NCI-H2171 treated with DMSO at 0.1 percent for 48 hours (cell line): ENCODE measurements at regions not wholly inside any gene's neighbourhood (a gene's known extent, or its start where the extent isn't known, plus 50 kb on each side); places are given as distances from the start of the nearest gene placed in this dataset.
"Not testable (repeated sequence)": the region's sequence is repeated elsewhere in the genome, so short reads cannot be mapped to it uniquely, and the experiment has no call there.

Experiments used
- DNase-seq: peaks from one replicate; lab custom pipeline; 2025; lab: John Stamatoyannopoulos, UW

DNA sequence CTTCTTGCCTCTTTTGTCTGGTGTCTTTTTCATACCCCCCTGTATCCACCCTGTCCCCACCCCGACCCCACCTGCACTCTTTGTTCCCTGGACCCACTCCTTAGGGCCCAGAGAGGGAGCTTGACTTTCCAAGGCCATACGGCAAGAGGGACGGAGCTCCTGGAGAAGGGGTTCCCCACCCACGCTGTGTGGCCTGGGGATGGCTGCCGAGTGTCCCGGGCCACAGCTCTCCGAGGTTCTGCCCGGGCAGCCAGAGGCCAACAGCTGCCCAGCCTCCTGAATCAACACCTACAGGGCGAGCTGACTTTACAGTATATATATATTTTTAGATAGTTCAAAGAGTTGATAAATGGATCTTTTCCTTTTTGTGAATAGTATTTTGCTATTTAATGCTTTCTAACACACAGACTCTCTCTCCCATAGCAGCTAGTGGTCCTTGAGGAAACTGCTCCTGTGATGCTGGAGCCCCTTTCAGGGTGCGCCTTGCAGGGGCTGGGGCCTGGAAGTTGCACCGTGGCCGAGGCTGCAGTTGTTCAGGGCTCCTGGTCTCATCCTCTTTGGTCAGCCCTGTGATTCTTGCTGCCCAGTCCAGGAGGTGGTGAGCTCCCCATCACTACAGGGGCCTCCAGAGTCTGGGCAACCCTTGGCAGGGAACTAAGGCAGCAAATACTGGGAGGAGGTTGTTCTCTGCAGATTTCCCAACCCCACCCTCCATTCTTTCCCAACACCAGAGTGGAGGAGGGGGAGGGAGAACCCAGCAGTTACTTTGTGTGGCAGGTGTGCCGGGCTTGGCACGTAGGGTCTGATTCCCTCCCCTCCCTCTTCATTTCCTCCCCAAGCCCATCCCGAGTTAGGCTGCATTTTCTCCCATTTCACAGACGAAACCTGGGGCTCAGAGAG lies 321.6 kb downstream of the PTPRU start:
- DNase-seq, result no peak

DNA sequence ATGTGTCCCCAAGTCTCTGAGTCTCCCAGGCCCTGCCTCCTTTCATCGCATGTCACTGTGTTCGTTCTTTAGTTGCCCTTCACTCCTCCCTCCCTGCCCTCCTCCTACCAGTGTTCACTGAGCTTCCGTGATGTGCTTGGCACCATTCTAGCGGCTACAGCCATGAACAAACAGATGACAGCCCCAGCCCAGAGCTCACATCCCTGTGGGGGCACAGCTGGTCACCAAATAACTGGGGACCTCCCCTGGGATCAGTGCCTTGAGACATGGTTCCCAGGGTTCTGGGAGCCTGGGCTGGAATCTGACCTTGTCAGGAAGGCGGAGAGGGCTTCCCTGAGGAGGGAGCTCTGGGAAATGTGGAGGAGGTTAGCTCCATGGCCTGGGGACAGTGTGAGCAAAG lies 320.7 kb downstream of the PTPRU start:
- no peak for DNase-seq

DNA sequence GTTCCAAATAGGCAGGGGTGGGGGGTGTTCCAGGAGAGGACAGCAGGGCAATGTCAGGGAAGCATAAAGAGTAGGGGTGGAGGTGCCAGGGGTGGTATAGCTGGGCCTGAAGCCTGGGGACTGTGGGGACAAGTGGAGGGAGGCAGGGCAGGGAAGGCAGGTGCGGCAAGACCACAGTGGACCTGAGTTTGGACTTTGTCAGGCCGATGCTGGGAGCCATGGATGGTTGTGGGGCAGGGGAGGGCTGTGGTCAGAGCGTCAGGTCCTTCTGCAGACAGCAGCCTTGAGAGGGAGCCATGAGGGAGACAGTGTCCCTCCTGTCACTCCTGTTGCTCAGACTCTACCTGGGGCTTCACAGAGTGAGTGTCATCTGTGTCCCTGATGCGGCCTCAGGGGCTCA lies 320.3 kb downstream of the PTPRU start:
- no peak for DNase-seq

DNA sequence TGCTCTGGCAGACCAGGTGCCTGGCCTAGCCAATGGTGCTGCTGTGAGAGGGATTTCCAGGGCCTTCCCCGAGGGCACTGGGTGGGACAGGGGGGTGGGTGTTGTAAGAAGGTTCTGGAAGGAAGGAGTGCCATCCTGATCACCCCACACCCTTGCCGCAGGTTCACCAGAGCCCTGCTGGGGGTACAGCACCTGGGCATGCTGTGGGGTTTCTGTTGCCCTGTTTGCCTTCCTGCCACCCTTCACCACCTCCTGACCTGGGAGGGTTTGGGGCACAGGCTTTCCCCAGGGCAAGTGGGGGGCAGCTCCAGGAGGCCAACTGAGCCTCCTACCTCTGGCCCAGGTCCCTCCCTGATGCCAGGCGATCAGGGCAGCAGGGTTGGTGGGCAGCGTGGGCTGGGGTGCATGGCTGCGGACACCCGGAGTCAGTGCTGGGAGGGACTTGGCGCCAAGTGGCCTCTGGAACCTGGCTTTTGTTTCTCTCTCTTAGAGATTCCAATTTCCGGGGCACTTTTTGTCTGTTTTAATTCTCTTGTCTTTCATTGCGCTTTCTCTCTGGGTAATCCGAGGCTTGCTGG lies 318.8 kb downstream of the PTPRU start:
- no peak for DNase-seq

- no peak for DNase-seq
Observed at GRCh38 chr1:29554208-29554778, 318.0 kb downstream of the PTPRU start.

- no peak for DNase-seq
Observed at GRCh38 chr1:29551123-29551936, 315.0 kb downstream of the PTPRU start.

- no peak for DNase-seq
Observed at GRCh38 chr1:29550119-29550841, 314.0 kb downstream of the PTPRU start.

GRCh38 chr1:29549728-29550118 lies 313.4 kb downstream of the PTPRU start:
- DNase-seq, result not testable (repeated sequence)

DNA sequence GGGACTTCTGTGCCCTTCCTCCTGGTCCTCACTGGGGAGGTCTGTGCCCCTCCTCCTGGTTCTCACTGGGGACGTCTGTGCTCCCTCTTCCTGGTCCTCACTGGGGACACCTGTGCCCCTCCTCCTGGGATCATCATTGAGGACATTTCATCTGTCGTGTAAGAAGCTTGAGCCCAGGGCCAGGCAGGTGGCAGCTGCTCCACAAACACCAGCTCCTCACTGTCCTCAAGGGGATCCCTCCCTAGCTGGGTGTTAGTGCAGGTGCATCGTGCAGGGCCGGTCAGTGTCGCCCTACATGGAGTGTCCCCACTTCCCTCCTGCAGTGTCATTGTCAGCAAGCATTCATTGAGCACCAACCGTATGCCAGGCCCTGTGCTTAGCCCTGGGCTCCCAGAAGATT lies 312.7 kb downstream of the PTPRU start:
- DNase-seq, result no peak

DNA sequence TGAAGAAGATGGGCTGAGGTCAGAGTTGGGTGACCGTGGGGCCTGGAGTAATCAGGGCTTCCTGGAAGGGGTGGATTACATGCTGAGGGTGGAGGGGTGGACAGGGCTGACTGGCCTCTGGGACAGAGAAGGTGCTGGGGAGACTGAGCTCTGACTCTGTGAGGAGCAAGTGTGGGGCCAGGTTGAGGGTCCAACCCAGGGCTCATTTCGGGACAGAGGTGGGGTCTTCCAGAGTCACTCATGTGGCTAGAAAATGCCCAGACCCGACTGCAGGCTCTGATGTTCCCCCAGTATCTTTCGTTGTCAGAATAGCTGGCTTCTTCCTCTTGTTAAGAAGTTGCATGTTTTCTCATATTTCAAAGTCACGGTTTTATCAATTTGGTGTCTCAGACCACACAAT lies 311.8 kb downstream of the PTPRU start:
- no peak for DNase-seq

- no peak for DNase-seq
Observed at GRCh38 chr1:29547300-29547699, 311.0 kb downstream of the PTPRU start.

GRCh38 chr1:29546496-29546895 lies 310.2 kb downstream of the PTPRU start:
- no peak for DNase-seq

DNA sequence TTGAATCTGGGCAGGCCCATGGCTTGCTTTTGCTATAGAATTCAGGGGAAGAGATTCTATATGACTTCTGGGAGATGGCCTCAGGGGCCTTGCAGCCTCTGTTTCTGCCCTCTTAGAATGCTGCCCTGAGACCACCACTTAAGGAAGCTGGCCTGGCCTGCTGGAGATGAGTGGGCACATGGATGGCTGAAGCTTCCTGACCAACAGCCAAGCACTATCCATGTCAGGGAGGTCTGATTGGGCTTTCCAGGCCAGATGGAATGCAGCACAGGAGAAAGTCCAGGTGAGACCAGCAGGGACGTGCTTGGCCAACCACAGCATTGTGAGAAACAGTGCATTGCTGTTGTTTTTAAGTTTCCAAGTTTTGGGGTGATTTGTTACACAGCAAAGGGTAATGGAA lies 308.1 kb downstream of the PTPRU start:
- no peak for DNase-seq

DNA sequence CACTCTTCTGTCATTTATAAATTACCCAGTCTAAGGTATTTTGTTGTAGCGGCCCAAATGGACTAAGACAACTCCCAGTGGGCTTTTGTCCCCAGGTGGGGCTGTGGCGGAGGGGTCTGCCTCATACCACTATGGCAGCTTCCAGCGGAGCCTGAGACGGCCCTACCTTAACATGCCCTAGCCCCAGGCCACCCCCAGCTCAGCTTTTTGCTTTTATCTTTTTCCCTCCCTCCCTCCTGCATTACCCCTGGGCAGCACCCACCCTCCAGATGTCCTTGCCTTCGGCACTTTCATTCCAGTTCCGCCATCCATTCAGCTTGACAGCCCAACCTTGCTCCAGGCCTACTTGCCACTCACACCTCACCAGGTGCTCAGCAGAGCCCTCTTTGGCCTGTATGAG lies 307.3 kb downstream of the PTPRU start:
- DNase-seq, result no peak

- DNase-seq, result peak; percentile 59
Observed at GRCh38 chr1:29542548-29542947, 306.2 kb downstream of the PTPRU start.

DNA sequence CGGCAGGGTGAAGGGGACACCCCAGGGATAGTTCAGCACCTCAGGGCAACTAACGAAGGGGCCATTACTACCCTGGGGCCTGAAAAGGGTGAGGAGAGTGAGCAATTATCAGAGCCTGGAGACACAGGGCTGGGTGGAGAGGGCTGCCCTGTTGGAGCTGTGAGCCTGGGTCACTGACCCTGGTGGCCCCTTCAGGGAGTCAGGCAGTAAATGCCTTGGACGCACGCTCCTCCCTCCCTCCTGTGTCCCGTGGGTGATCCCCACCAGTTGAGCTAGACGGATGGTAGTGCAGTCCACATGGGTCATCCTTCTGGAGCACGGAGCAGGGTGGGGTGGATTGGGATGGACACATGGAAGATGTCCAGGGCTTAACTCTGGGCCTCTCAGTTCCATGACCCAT lies 305.3 kb downstream of the PTPRU start:
- DNase-seq, result no peak

DNA sequence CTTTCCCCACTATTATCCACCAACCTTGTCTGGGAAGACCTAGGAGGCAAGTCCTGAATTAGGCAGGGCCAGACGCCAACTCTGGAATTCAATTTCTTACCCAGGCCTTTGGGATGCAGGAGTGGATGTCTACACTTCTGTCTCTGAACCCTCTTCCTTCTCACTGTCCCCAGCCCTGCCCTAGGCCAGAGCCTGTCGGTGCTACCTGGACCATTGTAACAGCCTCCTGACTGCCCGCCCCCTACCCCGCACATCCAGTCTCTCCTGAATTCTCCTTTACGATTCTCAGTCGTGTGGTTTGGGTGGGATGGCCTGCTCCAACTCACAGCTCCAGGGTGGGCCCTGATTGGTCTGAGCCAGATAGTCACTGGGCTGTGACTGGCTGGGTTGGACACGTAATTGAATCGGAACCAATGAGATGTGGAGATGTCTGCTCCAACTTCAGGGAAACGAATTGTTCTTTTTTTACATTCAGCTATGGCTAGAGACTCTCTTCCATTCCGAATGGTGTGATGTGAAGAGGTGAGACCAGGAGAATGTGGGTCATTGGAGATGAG lies 304.6 kb downstream of the PTPRU start:
- no peak for DNase-seq

DNA sequence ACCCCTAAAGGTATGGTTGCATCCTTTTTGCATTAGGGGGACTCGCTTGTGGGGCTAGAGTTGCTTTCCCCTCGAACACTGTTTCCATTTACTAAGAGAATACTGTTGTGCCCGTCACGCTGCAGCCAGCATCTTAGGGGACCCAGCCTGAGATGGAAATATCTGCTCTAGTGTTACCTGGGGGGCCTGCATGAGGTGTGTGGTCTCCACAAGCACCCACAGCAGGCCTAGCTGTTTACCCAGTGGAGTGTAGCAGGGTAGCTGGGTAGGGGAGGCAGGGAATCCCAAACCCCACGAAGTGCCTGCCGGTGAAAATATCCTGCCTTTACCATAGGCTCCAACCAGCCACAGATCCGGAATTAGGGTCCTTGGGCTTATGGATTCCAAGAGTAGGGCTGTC lies 303.6 kb downstream of the PTPRU start:
- DNase-seq, result no peak

GRCh38 chr1:29538586-29538985 lies 302.3 kb downstream of the PTPRU start:
- no peak for DNase-seq

- DNase-seq, result no peak
Observed at GRCh38 chr1:29532751-29533150, 296.4 kb downstream of the PTPRU start.

DNA sequence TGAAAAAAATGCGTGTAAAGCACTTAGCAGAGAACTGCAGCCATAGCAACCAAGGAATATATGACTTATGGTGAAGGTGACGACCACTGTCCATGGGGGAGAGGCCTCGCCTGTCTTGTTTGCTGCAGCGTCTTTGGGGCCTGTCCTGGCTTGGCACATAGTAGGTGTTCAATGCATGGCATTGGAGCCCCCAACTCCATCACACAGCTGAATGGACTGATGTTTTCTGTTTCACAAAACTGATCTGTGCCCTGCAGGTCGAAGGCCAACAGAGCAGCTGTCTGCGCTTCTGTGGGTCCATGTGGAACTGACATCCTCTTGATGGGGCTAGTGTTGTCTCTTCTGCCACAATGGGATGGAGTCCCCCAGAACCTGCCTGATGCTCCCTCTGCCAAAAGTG lies 296.0 kb downstream of the PTPRU start:
- DNase-seq, result no peak

DNA sequence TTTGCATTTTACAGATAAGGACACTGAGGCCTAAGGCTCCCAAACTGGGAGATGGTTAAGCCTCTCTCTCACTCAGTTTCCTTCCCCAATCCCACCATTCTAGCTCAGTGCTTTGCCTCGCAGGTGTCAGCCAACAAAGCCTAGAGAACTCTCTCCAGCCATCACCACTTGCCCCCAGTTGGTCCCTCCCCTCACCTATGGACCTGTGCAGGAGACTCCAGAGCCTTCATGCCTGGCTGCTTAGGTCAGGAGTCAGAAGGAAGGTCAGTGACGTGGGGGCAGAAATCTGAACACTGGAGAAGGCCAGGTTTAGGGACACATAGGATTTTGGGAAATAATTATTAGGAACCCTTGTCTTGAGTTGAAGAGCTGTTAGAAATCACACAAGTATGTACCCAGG lies 295.3 kb downstream of the PTPRU start:
- DNase-seq, result no peak
